GM10248 (cell line): ENCODE measurements at regions not wholly inside any gene's neighbourhood (a gene's known extent, or its start where the extent isn't known, plus 50 kb on each side); places are given as distances from the start of the nearest gene placed in this dataset.

ENCODE experiments used
- CTCF ChIA-PET: fragments of 300-600 bp; sonication (Branson Sonifier 250); formaldehyde crosslinking; extraction: SDS; loops from one replicate; lab custom pipeline; 2021; ENCODE audit warnings: antibody characterized with exemption; lab: Yijun Ruan, JAX
- POLR2A ChIA-PET: fragments of 350-650 bp; sonication (Branson Sonifier 250); formaldehyde crosslinking; extraction: SDS; loops from one replicate; lab custom pipeline; 2020; ENCODE audit warnings: antibody characterized with exemption; lab: Yijun Ruan, JAX
- DNase-seq: peaks from one replicate; pipeline ENCODE4 v3.0.0; 2012; ENCODE audit errors: extremely low spot score
- CTCF ChIP-seq: IDR thresholded peaks from 2 replicates; pipeline ENCODE4 v1.5.1; 2012; ENCODE audit warnings: mild to moderate bottlenecking, low read depth; ENCODE audit errors: extremely low read depth, missing control alignments, control extremely low read depth

DNA sequence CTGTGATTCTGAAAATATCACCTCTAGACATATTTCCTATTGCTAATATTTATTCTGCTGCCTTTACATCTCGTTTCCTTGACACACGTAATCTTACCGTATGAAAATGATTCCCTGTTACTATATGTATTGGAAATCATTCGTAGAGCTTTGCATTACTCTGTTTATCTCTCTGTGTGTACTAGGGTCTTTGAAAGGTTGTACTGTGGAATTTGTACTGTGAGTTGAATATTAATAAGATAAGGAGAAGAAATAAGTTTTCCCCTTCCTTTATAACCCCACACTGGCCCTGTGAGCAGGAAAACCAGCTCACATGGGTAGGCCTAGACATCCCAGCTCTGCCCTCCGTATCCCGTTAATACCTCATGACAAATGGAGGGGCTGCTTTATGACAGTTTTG is 354.9 kb downstream of the KLF5 start:
- TF ChIP-seq CTCF, result no peak
- POLR2A ChIA-PET, result no interaction called here
- DNase-seq, result no peak
- CTCF ChIA-PET, result no interaction called here

GRCh38 chr13:73412933-73413332 is 354.1 kb downstream of the KLF5 start:
- no peak for TF ChIP-seq CTCF
- ChIA-PET CTCF (no interaction called here), POLR2A (no interaction called here)
- DNase-seq, result no peak

GRCh38 chr13:73411067-73411809 is 352.4 kb downstream of the KLF5 start:
- no peak for DNase-seq
- ChIA-PET CTCF (interaction anchor here (0.9 to 1.3 kb wide), 2 partner anchors 15 to 70 kb away, joined by 3 to 4 read pairs; no protein-coding TSS in a partner anchor), POLR2A (no interaction called here)
- TF ChIP-seq CTCF, result no peak

GRCh38 chr13:73406454-73406853 is 347.6 kb downstream of the KLF5 start:
- POLR2A ChIA-PET, result no interaction called here
- CTCF ChIA-PET, result no interaction called here
- no peak for TF ChIP-seq CTCF
- DNase-seq, result no peak

DNA sequence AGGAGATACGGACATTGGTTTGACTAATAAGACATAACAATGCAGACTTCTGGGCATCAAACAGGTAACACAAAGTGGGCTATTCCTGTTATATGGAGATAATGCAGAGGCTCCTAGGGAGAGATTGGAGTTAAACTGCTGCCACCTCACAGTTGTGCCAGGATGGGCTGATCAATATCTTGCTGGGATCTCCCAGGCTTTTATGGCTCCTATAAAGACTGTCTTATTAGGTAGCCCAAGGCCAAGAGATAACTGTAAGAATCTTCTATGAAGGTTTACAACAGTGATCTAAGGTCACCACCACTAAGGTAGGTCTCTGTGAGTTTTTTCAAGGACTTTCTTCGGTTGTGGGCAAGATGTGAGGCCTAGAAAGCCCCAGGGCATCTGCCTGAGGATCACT is 345.8 kb downstream of the KLF5 start:
- no peak for TF ChIP-seq CTCF

DNA sequence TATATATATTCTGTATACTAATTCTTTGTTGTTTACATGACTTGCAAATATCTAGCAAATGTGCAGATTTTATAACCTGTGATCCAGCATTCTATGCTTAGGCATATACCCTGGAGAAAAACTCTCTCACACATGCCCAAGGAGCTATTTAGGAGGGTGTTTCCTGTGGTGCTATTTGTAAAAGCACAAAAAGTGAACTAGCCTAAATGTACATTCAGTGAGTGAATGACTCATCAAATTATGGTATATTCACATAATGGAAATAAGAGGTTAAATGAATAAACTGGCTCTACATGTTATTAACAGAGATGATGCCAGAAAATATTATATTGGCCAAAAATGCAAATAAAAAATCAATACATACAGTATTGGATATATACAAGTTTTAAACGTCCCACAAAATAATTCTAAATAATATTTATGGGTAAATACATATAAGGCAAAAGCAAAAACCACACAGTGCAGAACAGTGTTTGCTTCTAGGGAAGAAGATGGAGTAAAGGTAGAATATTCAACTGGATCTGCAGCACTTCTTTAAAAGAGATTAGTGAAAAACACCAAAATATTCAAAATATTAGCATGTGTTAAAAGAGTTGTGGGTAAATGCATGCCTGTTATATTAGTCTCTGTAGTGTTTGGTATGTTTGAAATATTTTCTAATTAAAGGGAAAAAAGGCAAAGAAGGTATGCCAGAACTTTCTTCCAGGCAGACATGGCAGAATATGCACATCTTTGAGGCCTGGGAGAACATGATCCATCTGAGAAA is 344.7 kb downstream of the KLF5 start:
- DNase-seq, result no peak
- POLR2A ChIA-PET, result no interaction called here
- CTCF ChIA-PET, result interaction anchor here (0.6 kb wide), 1 partner anchor 60 kb away, joined by 3 read pairs; no protein-coding TSS in a partner anchor
- TF ChIP-seq CTCF, result no peak

More for the DNA sequence above, 345.8 kb downstream of the KLF5 start:
- DNase-seq, result no peak
- CTCF ChIA-PET, result no interaction called here
- POLR2A ChIA-PET, result no interaction called here
